ENCODE measurements at regions not wholly inside any gene's neighbourhood (a gene's known extent, or its start where the extent isn't known, plus 50 kb on each side); places are given as distances from the start of the nearest gene placed in this dataset.

DNA sequence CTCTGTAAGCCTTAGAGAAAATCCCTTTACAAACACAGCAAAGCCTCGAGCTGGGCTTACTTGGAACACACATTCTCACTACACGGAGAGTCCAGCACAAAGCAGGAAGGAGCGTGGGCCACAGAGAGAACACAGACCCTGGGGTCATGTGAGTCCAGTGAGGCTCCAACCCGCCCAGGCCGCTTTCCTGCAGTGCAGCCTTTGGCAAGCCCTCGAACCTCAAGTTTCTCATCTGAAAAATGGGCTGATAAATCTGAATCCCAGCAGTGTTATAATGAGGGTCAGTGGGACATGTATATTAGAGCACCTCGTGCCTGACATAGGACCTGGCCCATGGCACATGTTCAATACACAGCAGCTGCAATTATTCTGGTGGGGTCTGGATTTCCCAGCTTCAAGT is 305.5 kb upstream of the SULF2 start:
- no peak for TF ChIP-seq POLR2A (IDR thresholded peaks at IDR 0.05)
- TF ChIP-seq, protein P1, sequence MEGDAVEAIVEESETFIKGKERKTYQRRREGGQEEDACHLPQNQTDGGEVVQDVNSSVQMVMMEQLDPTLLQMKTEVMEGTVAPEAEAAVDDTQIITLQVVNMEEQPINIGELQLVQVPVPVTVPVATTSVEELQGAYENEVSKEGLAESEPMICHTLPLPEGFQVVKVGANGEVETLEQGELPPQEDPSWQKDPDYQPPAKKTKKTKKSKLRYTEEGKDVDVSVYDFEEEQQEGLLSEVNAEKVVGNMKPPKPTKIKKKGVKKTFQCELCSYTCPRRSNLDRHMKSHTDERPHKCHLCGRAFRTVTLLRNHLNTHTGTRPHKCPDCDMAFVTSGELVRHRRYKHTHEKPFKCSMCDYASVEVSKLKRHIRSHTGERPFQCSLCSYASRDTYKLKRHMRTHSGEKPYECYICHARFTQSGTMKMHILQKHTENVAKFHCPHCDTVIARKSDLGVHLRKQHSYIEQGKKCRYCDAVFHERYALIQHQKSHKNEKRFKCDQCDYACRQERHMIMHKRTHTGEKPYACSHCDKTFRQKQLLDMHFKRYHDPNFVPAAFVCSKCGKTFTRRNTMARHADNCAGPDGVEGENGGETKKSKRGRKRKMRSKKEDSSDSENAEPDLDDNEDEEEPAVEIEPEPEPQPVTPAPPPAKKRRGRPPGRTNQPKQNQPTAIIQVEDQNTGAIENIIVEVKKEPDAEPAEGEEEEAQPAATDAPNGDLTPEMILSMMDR (IDR thresholded peaks at IDR 0.05) = no peak

Measured in esophagus squamous epithelium (tissue), 4 donors.